Endodermal cell (in vitro differentiated cells): ENCODE measurements at regions not wholly inside any gene's neighbourhood (a gene's known extent, or its start where the extent isn't known, plus 50 kb on each side); places are given as distances from the start of the nearest gene placed in this dataset.

Experiments used
- DNase-seq: peaks from one replicate; pipeline ENCODE4 v3.0.0-alpha.2; 2017
- H3K27ac ChIP-seq: 2 replicates; pipeline ENCODE4 v1.5.1; 2013; ENCODE audit warnings: mild to moderate bottlenecking, low read depth, low read length, moderate library complexity
- H3K27me3 ChIP-seq: 2 replicates; pipeline ENCODE4 v1.6.1; 2013; ENCODE audit warnings: mild to moderate bottlenecking, low read length, moderate library complexity; ENCODE audit not compliant: insufficient read depth, control insufficient read depth, poor library complexity, severe bottlenecking
- H3K36me3 ChIP-seq: 2 replicates; pipeline ENCODE4 v1.7.0; 2013; ENCODE audit warnings: mild to moderate bottlenecking, low read length, moderate library complexity; ENCODE audit not compliant: control insufficient read depth, insufficient read depth
- H3K4me1 ChIP-seq: one replicate; pipeline ENCODE4 v1.7.0; 2013; ENCODE audit warnings: low read length; ENCODE audit not compliant: control insufficient read depth, insufficient read depth
- H3K4me3 ChIP-seq: 2 replicates; pipeline ENCODE4 v1.5.1; 2013; ENCODE audit warnings: mild to moderate bottlenecking, low read length, moderate library complexity
- H3K9ac ChIP-seq: 2 replicates; pipeline ENCODE4 v1.6.1; 2013; ENCODE audit warnings: mild to moderate bottlenecking, low read length, moderate library complexity; ENCODE audit not compliant: poor library complexity, severe bottlenecking; ENCODE audit errors: extremely low read depth
- H3K9me3 ChIP-seq: 2 replicates; pipeline ENCODE4 v1.6.1; 2013; ENCODE audit warnings: mild to moderate bottlenecking, low read length, moderate library complexity; ENCODE audit not compliant: control insufficient read depth
- H3K27ac Mint-ChIP-seq: 2 replicates; pipeline ENCODE4 v1.8.0; 2020; ENCODE audit warnings: mixed read lengths
- H3K27me3 Mint-ChIP-seq: 2 replicates; pipeline ENCODE4 v1.8.0; 2021; ENCODE audit warnings: mild to moderate bottlenecking, mixed read lengths; ENCODE audit not compliant: insufficient read depth
- H3K36me3 Mint-ChIP-seq: 2 replicates; pipeline ENCODE4 v1.8.0; 2020; ENCODE audit warnings: low read depth, mixed read lengths
- H3K4me1 Mint-ChIP-seq: 2 replicates; pipeline ENCODE4 v1.8.0; 2020; ENCODE audit warnings: mixed read lengths
- H3K4me3 Mint-ChIP-seq: 2 replicates; pipeline ENCODE4 v1.8.0; 2020; ENCODE audit warnings: mild to moderate bottlenecking, moderate library complexity, mixed read lengths
- H3K9me3 Mint-ChIP-seq: 2 replicates; pipeline ENCODE4 v1.8.0; 2020; ENCODE audit warnings: mild to moderate bottlenecking, mixed read lengths
- WGBS, 2 experiments: methylation state at CpG; one replicate each; pipeline versions ENCODE4 v1.1.5 to v1.1.7; 2013; ENCODE audit warnings: missing lambda C conversion rate in 2 of 2, mixed read lengths in 1 of 2; ENCODE audit not compliant: insufficient coverage in 1 of 2, insufficient read length in 1 of 2; 5-methylcytosine and 5-hydroxymethylcytosine counted together
- TF ChIP-seq, protein P1 (sequence below): fragments of 200-600 bp; sonication (generic); conservative IDR thresholded peaks from 2 replicates; pipeline ENCODE4 v1.5.0; 2021; ENCODE audit warnings: antibody characterized with exemption, mild to moderate bottlenecking

DNA sequence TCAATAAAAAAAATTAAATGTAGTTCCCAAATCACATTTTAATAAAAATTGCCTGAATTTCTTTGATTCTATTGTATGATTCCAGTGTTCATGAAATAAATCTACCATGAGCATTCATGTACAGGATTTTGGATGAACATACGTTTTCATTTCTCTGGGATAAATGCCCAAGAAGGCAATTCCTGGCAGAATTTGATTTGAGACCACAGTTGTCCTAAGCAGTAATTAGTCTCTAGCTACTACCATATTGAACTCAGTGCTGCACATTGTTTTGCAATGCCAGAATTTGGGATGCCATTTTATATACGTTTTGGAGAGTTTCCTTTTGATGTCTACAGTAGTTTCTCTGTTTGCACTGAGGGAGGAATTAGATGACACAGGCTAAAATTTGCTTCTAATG lies 265.3 kb upstream of the HS3ST5 start:
- 93 to 100% methylated on average over 2 of the region's 2 CpGs for WGBS, 2 experiments
- DNase-seq = no peak
- Histone ChIP-seq H3K9ac (no peak overlapping the region), H3K27me3 (no peaks in the 10 kb centered on the region), H3K4me3 (no peak overlapping the region), H3K4me1 (no peaks in the 10 kb centered on the region), H3K9me3 (no peaks in the 10 kb centered on the region), H3K27ac (no peak overlapping the region), H3K36me3 (no peaks in the 10 kb centered on the region)
- Mint-ChIP-seq H3K36me3 (no peaks in the 10 kb centered on the region), H3K4me3 (no peak overlapping the region), H3K27me3 (no peaks in the 10 kb centered on the region), H3K9me3 (peaks cover 3% of the 10 kb centered on the region), H3K27ac (no peak overlapping the region), H3K4me1 (no peaks in the 10 kb centered on the region)
- TF ChIP-seq, protein P1, sequence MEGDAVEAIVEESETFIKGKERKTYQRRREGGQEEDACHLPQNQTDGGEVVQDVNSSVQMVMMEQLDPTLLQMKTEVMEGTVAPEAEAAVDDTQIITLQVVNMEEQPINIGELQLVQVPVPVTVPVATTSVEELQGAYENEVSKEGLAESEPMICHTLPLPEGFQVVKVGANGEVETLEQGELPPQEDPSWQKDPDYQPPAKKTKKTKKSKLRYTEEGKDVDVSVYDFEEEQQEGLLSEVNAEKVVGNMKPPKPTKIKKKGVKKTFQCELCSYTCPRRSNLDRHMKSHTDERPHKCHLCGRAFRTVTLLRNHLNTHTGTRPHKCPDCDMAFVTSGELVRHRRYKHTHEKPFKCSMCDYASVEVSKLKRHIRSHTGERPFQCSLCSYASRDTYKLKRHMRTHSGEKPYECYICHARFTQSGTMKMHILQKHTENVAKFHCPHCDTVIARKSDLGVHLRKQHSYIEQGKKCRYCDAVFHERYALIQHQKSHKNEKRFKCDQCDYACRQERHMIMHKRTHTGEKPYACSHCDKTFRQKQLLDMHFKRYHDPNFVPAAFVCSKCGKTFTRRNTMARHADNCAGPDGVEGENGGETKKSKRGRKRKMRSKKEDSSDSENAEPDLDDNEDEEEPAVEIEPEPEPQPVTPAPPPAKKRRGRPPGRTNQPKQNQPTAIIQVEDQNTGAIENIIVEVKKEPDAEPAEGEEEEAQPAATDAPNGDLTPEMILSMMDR = no peak

DNA sequence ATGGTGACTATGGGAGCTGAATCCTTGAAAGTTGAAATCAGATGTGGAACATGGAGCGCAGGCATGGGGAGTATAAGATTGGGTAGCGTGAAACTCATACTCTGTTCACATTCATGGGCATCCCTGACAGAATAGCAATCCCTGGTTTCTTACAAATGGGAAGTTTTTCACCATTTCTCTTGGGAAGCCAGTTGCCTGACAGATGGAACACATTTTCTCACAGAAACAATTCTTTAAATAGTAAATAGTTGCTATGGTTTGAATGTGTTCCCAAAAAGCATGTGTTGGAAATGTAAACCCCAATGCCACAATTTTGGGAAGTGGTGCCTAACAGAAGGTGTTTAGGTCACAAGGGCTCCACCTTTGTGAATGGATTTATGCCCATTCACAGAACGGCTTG lies 262.8 kb upstream of the HS3ST5 start:
- Mint-ChIP-seq H3K27me3 (no peaks in the 10 kb centered on the region), H3K36me3 (no peaks in the 10 kb centered on the region), H3K27ac (no peak overlapping the region), H3K4me3 (no peak overlapping the region), H3K9me3 (no peaks in the 10 kb centered on the region), H3K4me1 (no peaks in the 10 kb centered on the region)
- DNase-seq = no peak
- no peak overlapping the region for H3K4me3 ChIP-seq
- TF ChIP-seq, protein P1 = no peak
- no peaks in the 10 kb centered on the region for H3K9me3 ChIP-seq
- WGBS, 2 experiments = 95 to 100% methylated on average over 1 to 3 of the region's 3 CpGs
- H3K4me1 ChIP-seq = no peaks in the 10 kb centered on the region
- H3K36me3 ChIP-seq = no peaks in the 10 kb centered on the region
- no peak overlapping the region for H3K27ac ChIP-seq
- H3K9ac ChIP-seq = no peak overlapping the region
- H3K27me3 ChIP-seq = no peaks in the 10 kb centered on the region

DNA sequence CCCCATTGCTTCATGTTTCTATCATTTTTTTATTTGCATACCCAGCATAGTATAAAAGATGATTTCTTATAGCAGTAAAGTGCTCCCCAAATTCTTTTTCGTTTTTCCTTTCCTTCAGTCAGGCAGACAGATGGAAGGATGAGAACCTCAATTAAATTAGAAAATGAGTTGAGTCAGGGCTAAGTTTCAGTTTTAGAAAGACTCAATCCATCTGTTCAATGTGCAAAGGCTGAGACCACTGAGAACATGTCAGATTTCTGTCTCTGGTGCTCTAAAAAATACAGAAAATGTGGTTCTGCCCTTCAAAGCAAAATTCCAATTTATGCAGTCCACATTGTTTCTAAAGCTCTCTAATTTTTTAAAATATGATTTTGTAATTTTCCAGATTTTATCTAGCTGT lies 257.6 kb upstream of the HS3ST5 start:
- Histone ChIP-seq H3K27me3 (no peaks in the 10 kb centered on the region), H3K9me3 (no peaks in the 10 kb centered on the region), H3K4me3 (no peak overlapping the region), H3K4me1 (no peaks in the 10 kb centered on the region), H3K36me3 (no peaks in the 10 kb centered on the region), H3K9ac (no peak overlapping the region), H3K27ac (no peak overlapping the region)
- 75 to 100% methylated on average over 1 of the region's 1 CpG for WGBS, 2 experiments
- H3K4me3 Mint-ChIP-seq = no peak overlapping the region
- no peaks in the 10 kb centered on the region for H3K4me1 Mint-ChIP-seq
- H3K36me3 Mint-ChIP-seq = no peaks in the 10 kb centered on the region
- H3K27me3 Mint-ChIP-seq = no peaks in the 10 kb centered on the region
- H3K27ac Mint-ChIP-seq = no peak overlapping the region
- no peaks in the 10 kb centered on the region for H3K9me3 Mint-ChIP-seq
- TF ChIP-seq, protein P1 = no peak
- DNase-seq = no peak
